ENCODE measurements at regions not wholly inside any gene's neighbourhood (a gene's known extent, or its start where the extent isn't known, plus 50 kb on each side); places are given as distances from the start of the nearest gene placed in this dataset.
"Not testable (repeated sequence)": the region's sequence is repeated elsewhere in the genome, so short reads cannot be mapped to it uniquely, and the experiment has no call there.

GRCh38 chr3:10637342-10637741 is 132.0 kb upstream of the ATP2B2 start:
- Histone ChIP-seq H3K9me3 (ENCODE audit: low read depth, low read length) (no peaks in the 10 kb centered on the region), H3K27ac (no peak overlapping the region), H3K36me3 (ENCODE audit: insufficient read depth, low read length) (no peaks in the 10 kb centered on the region), H3K9ac (ENCODE audit: insufficient read length) (no peak overlapping the region), H3K4me3 (no peak overlapping the region)
- DNase-seq (ENCODE audit: low read depth, low spot score), result no peak
- no peak for TF ChIP-seq EZH2 (IDR thresholded peaks at IDR 0.05)
- no peak for TF ChIP-seq POLR2AphosphoS5 (IDR thresholded peaks at IDR 0.05; ENCODE audit: borderline replicate concordance, low read depth, low read length)
- TF ChIP-seq FOXP2 (optimal IDR thresholded peaks at IDR 0.05; ENCODE audit: control extremely low read depth, extremely low read length, insufficient read depth), result no peak

GRCh38 chr3:10638466-10638865 is 133.1 kb upstream of the ATP2B2 start:
- Histone ChIP-seq H3K4me3 (no peak overlapping the region), H3K9ac (ENCODE audit: insufficient read length) (no peak overlapping the region), H3K27ac (no peak overlapping the region), H3K36me3 (ENCODE audit: insufficient read depth, low read length) (no peaks in the 10 kb centered on the region), H3K9me3 (ENCODE audit: low read depth, low read length) (no peaks in the 10 kb centered on the region)
- TF ChIP-seq FOXP2 (optimal IDR thresholded peaks at IDR 0.05; ENCODE audit: control extremely low read depth, extremely low read length, insufficient read depth) (no peak), POLR2AphosphoS5 (IDR thresholded peaks at IDR 0.05; ENCODE audit: borderline replicate concordance, low read depth, low read length) (no peak), EZH2 (IDR thresholded peaks at IDR 0.05) (no peak)
- DNase-seq (ENCODE audit: low read depth, low spot score), result no peak

DNA sequence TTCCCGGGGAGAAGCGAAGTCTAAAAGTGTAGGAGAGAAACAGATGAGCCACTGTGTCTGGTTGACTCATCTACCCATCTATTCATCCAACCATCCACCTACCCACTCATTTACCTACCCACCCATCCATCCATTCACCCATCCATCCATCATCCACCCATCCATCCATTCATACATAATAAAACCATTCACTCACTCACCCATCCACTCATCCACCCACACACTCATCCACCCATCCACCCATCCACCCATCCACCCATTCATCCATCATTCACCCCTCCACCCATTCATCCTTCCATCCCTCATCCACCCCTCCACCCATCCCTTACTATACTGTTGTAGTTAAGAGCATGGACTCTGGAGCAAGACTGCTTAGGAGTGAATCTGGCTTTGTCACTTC is 136.4 kb upstream of the ATP2B2 start:
- Histone ChIP-seq H3K36me3 (ENCODE audit: insufficient read depth, low read length) (no peaks in the 10 kb centered on the region), H3K9ac (ENCODE audit: insufficient read length) (no peak overlapping the region), H3K9me3 (ENCODE audit: low read depth, low read length) (no peaks in the 10 kb centered on the region), H3K4me3 (no peak overlapping the region), H3K27ac (no peak overlapping the region)
- DNase-seq (ENCODE audit: low read depth, low spot score), result no peak
- TF ChIP-seq FOXP2 (optimal IDR thresholded peaks at IDR 0.05; ENCODE audit: control extremely low read depth, extremely low read length, insufficient read depth), result no peak
- TF ChIP-seq EZH2 (IDR thresholded peaks at IDR 0.05), result no peak
- no peak for TF ChIP-seq POLR2AphosphoS5 (IDR thresholded peaks at IDR 0.05; ENCODE audit: borderline replicate concordance, low read depth, low read length)

GRCh38 chr3:10644189-10644588 is 138.8 kb upstream of the ATP2B2 start:
- Histone ChIP-seq H3K27ac (no peak overlapping the region), H3K36me3 (ENCODE audit: insufficient read depth, low read length) (no peaks in the 10 kb centered on the region), H3K4me3 (no peak overlapping the region), H3K9ac (ENCODE audit: insufficient read length) (no peak overlapping the region), H3K9me3 (ENCODE audit: low read depth, low read length) (no peaks in the 10 kb centered on the region)
- TF ChIP-seq POLR2AphosphoS5 (IDR thresholded peaks at IDR 0.05; ENCODE audit: borderline replicate concordance, low read depth, low read length) (no peak), EZH2 (IDR thresholded peaks at IDR 0.05) (no peak), FOXP2 (optimal IDR thresholded peaks at IDR 0.05; ENCODE audit: control extremely low read depth, extremely low read length, insufficient read depth) (no peak)
- DNase-seq (ENCODE audit: low read depth, low spot score), result no peak

DNA sequence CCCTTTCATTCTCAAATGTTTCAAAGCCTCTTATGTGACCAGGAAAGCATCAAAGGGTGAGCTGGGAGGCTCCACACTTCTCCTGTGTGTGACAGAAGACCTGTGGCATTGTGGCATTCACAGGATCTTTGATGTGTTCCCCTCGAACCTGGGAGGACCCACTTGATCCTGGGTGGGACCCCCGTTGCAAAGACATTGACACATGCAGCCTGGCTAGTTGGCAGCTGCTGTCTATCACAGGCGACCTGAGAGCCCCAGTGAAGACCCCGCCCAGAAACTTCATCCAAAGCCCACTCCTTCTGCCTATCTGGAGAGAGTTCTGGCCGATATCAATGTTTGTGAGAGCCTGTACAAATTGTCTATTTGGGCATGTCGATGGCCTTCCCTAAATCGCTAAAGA is 140.4 kb upstream of the ATP2B2 start:
- no peaks in the 10 kb centered on the region for H3K9me3 ChIP-seq (ENCODE audit: low read depth, low read length)
- no peak for DNase-seq (ENCODE audit: low read depth, low spot score)
- H3K4me3 ChIP-seq, result no peak overlapping the region
- H3K9ac ChIP-seq (ENCODE audit: insufficient read length), result no peak overlapping the region
- H3K27ac ChIP-seq, result no peak overlapping the region
- no peaks in the 10 kb centered on the region for H3K36me3 ChIP-seq (ENCODE audit: insufficient read depth, low read length)
- no peak for TF ChIP-seq FOXP2 (optimal IDR thresholded peaks at IDR 0.05; ENCODE audit: control extremely low read depth, extremely low read length, insufficient read depth)
- no peak for TF ChIP-seq POLR2AphosphoS5 (IDR thresholded peaks at IDR 0.05; ENCODE audit: borderline replicate concordance, low read depth, low read length)
- no peak for TF ChIP-seq EZH2 (IDR thresholded peaks at IDR 0.05)

DNA sequence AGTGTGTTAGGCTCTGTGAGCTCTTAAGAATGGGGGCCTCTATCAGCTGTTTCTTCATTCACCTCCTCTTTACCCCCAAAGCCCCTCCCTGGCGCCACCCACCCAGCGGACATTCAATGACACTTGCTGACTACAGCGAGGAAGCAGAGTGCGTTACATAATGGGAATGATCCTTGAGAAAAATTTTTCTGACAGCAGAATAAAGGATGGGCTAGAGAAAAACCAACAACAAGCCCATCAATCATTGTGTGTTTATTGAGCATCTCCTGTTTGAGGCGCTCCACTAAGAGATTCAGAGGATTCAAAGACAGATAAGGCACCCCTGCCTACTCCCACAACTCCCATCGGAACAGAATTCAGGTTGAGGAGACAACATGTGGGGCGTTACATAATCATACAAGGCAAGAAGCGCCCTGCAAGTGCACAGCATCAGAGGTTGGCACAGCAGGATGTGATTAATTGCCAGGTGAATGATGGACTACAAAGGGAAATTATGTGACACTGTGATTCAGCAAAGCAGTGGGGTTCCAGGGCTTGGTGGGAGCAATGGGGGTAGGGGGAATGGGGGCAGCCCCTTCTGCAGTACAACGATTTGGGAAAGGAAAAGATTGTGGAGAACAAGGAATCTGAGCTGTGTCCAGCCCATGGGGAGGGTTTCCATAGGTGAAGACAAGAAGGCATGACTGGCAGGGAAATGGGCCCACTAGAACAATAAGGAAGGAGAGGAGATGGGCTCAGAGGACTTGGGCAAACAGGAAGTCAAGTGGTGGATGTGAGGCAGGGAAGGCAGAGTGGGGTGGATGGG is 141.3 kb upstream of the ATP2B2 start:
- TF ChIP-seq FOXP2 (optimal IDR thresholded peaks at IDR 0.05; ENCODE audit: control extremely low read depth, extremely low read length, insufficient read depth) (no peak), EZH2 (IDR thresholded peaks at IDR 0.05) (no peak), POLR2AphosphoS5 (IDR thresholded peaks at IDR 0.05; ENCODE audit: borderline replicate concordance, low read depth, low read length) (no peak)
- no peak for DNase-seq (ENCODE audit: low read depth, low spot score)
- H3K4me3 ChIP-seq, result no peak overlapping the region
- H3K9ac ChIP-seq (ENCODE audit: insufficient read length), result no peak overlapping the region
- H3K9me3 ChIP-seq (ENCODE audit: low read depth, low read length), result no peaks in the 10 kb centered on the region
- H3K27ac ChIP-seq, result no peak overlapping the region
- H3K36me3 ChIP-seq (ENCODE audit: insufficient read depth, low read length), result no peaks in the 10 kb centered on the region

GRCh38 chr3:10647376-10647775 is 142.0 kb upstream of the ATP2B2 start:
- Histone ChIP-seq H3K36me3 (ENCODE audit: insufficient read depth, low read length) (no peaks in the 10 kb centered on the region), H3K27ac (no peak overlapping the region), H3K4me3 (no peak overlapping the region), H3K9ac (ENCODE audit: insufficient read length) (no peak overlapping the region), H3K9me3 (ENCODE audit: low read depth, low read length) (no peaks in the 10 kb centered on the region)
- DNase-seq (ENCODE audit: low read depth, low spot score), result no peak
- TF ChIP-seq POLR2AphosphoS5 (IDR thresholded peaks at IDR 0.05; ENCODE audit: borderline replicate concordance, low read depth, low read length) (no peak), EZH2 (IDR thresholded peaks at IDR 0.05) (no peak), FOXP2 (optimal IDR thresholded peaks at IDR 0.05; ENCODE audit: control extremely low read depth, extremely low read length, insufficient read depth) (no peak)

DNA sequence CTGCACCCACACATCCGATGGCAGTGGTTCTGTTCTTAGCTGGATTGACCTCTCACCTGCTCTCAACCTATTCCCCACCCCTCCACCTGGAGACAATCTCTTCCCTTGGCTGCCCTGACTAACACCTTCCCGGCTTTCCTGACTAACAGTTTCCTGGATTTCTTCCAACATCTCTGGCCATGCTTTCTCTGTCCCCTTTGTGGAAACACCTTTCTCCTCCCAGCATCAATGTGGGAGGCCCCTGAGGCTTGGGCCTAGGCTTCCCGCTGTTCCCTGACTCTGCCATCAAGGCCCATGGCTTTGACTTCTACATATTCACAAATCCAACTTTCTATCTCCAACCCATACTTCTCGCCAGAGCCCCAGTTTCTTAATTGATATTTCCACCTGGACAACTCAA is 142.8 kb upstream of the ATP2B2 start:
- Histone ChIP-seq H3K9ac (ENCODE audit: insufficient read length) (no peak overlapping the region), H3K27ac (no peak overlapping the region), H3K9me3 (ENCODE audit: low read depth, low read length) (no peaks in the 10 kb centered on the region), H3K36me3 (ENCODE audit: insufficient read depth, low read length) (no peaks in the 10 kb centered on the region), H3K4me3 (no peak overlapping the region)
- no peak for DNase-seq (ENCODE audit: low read depth, low spot score)
- TF ChIP-seq POLR2AphosphoS5 (IDR thresholded peaks at IDR 0.05; ENCODE audit: borderline replicate concordance, low read depth, low read length) (no peak), EZH2 (IDR thresholded peaks at IDR 0.05) (no peak), FOXP2 (optimal IDR thresholded peaks at IDR 0.05; ENCODE audit: control extremely low read depth, extremely low read length, insufficient read depth) (no peak)

DNA sequence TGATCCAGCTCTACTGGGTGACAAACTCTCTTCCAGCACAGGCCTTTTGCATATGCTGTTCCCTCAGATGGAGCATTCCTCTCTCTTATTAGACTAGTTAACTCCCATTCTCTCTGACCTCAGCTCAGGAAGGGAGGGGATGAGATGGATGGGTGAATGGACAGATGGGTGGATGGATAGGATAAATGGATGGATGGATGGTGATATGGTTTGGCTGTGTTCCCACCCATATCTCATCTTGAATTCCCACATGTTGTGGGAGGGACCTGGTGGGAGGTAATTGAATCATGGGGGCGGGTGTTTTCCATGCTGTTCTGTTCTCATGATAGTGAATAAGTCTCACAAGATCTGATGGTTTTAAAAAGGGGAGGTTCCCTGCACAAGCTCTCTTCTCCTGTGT is 144.1 kb upstream of the ATP2B2 start:
- H3K36me3 ChIP-seq (ENCODE audit: insufficient read depth, low read length); H3K9ac ChIP-seq (ENCODE audit: insufficient read length); H3K9me3 ChIP-seq (ENCODE audit: low read depth, low read length); DNase-seq (ENCODE audit: low read depth, low spot score); H3K27ac ChIP-seq; H3K4me3 ChIP-seq: not testable (repeated sequence)
